ENCODE measurements at regions not wholly inside any gene's neighbourhood (a gene's known extent, or its start where the extent isn't known, plus 50 kb on each side); places are given as distances from the start of the nearest gene placed in this dataset.

DNA sequence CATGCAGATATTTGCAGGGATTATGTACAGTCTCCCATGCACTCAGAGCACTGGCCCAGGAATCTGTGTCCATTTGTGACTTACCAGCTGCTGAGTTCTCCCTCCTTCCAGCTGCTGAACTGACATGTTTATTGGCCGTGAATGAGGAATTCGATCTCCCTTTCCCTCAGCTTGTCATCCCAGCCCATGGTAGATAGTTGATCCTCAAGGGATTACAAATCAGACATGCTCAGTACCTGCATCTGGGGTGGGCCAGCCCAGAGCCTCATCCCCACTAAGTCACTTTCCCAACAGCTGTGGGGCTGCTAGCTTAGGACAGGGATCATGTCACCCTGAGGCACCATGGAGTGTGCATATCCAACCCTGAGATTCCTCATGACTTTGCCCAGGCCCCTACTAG lies 1284.9 kb upstream of the LRRTM1 start:
- no peak overlapping the region for H3K4me3 ChIP-seq
- no peaks in the 10 kb centered on the region for H3K4me1 ChIP-seq
- H3K27me3 ChIP-seq = no peaks in the 10 kb centered on the region
- H3K9me3 ChIP-seq = no peaks in the 10 kb centered on the region
- TF ChIP-seq CTCF (IDR thresholded peaks at IDR 0.05) = no peak
- no peak for TF ChIP-seq POLR2AphosphoS5 (IDR thresholded peaks at IDR 0.05)
- no peak for TF ChIP-seq POLR2A (IDR thresholded peaks at IDR 0.05)
- no peak for DNase-seq (ENCODE audit: low spot score in 2 of 2)
- H3K36me3 ChIP-seq = no peaks in the 10 kb centered on the region
- intact Hi-C loops (cut with DNase I; ENCODE audit: low total_unique reads) = no loop called here
- no peak overlapping the region for H3K27ac ChIP-seq

DNA sequence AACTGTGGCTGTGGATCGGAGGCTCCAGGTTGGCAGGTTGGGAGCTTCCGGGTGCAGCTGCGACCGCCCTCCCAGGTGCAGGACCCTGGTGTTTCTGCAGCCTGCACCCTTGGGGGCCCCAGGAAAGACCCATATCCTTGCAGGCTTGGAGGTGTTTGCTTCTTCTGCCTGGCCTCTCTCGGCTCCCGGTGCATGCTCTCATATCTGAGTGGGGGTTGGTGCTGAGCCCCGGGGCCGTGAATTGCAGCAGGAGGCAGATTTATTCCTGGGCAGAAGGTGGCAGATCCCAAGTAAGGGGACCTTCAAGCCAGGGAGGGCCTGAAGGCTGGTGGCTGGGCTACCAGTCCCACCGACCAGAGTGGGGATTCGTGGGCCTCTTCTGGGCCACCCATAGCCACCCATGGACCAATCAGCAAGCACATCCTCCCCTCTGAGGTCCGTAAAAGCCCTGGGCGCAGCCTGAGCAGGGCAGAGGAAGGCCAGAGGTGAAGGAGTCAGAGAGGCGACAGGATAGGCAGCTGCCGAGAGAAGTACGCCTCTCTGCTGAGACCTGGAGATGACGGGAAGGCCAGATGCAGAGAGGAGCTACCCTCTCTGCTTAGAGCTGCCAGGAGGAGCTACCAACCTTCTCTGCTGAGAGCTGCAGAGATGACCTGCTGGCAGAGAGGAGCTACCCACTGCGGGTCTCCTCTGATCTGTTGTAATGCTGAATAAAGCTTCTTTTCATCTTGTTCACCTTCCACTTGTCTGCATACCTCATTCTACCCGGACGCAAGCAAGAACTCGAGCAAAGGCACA lies 1279.0 kb upstream of the LRRTM1 start:
- no peak for DNase-seq (ENCODE audit: low spot score in 2 of 2)
- TF ChIP-seq CTCF (IDR thresholded peaks at IDR 0.05) (no peak), POLR2A (IDR thresholded peaks at IDR 0.05) (no peak), POLR2AphosphoS5 (IDR thresholded peaks at IDR 0.05) (no peak)

GRCh38 chr2:81576713-81577112 lies 1272.2 kb upstream of the LRRTM1 start:
- no peak for TF ChIP-seq CTCF (IDR thresholded peaks at IDR 0.05)
- TF ChIP-seq POLR2A (IDR thresholded peaks at IDR 0.05) = no peak
- TF ChIP-seq POLR2AphosphoS5 (IDR thresholded peaks at IDR 0.05) = no peak
- H3K36me3 ChIP-seq = no peaks in the 10 kb centered on the region
- no peaks in the 10 kb centered on the region for H3K4me1 ChIP-seq
- H3K9me3 ChIP-seq = no peaks in the 10 kb centered on the region
- no peak for DNase-seq (ENCODE audit: low spot score in 2 of 2)
- H3K27me3 ChIP-seq = no peaks in the 10 kb centered on the region
- H3K27ac ChIP-seq = no peak overlapping the region
- intact Hi-C loops (cut with DNase I; ENCODE audit: low total_unique reads) = no loop called here
- no peak overlapping the region for H3K4me3 ChIP-seq

More for the DNA sequence above, 1279.0 kb upstream of the LRRTM1 start:
- no peaks in the 10 kb centered on the region for H3K27me3 ChIP-seq
- no peaks in the 10 kb centered on the region for H3K9me3 ChIP-seq
- no peak overlapping the region for H3K27ac ChIP-seq
- intact Hi-C loops (cut with DNase I; ENCODE audit: low total_unique reads) = no loop called here
- no peaks in the 10 kb centered on the region for H3K4me1 ChIP-seq
- H3K36me3 ChIP-seq = no peaks in the 10 kb centered on the region
- no peak overlapping the region for H3K4me3 ChIP-seq

GRCh38 chr2:81551040-81551634 lies 1246.6 kb upstream of the LRRTM1 start:
- peaks cover 0 to 6% of the 10 kb centered on the region in 2 donors for H3K9me3 ChIP-seq
- no peaks in the 10 kb centered on the region for H3K27me3 ChIP-seq
- DNase-seq (ENCODE audit: low spot score in 2 of 2) = no peak
- H3K4me3 ChIP-seq = no peak overlapping the region
- H3K36me3 ChIP-seq = no peaks in the 10 kb centered on the region
- no peak overlapping the region for H3K27ac ChIP-seq
- no peaks in the 10 kb centered on the region for H3K4me1 ChIP-seq
- TF ChIP-seq POLR2AphosphoS5 (IDR thresholded peaks at IDR 0.05) = no peak
- no peak for TF ChIP-seq POLR2A (IDR thresholded peaks at IDR 0.05)
- TF ChIP-seq CTCF (IDR thresholded peaks at IDR 0.05) = no peak
- intact Hi-C loops (cut with DNase I; ENCODE audit: low total_unique reads) = no loop called here

GRCh38 chr2:81550277-81550676 lies 1245.7 kb upstream of the LRRTM1 start:
- no peak for DNase-seq (ENCODE audit: low spot score in 2 of 2)
- intact Hi-C loops (cut with DNase I; ENCODE audit: low total_unique reads) = no loop called here
- TF ChIP-seq CTCF (IDR thresholded peaks at IDR 0.05) (no peak), POLR2A (IDR thresholded peaks at IDR 0.05) (no peak), POLR2AphosphoS5 (IDR thresholded peaks at IDR 0.05) (no peak)

More at GRCh38 chr2:81550277-81550676, 1245.7 kb upstream of the LRRTM1 start:
- H3K27me3 ChIP-seq = no peaks in the 10 kb centered on the region
- peaks cover 0 to under 1% of the 10 kb centered on the region in 2 donors for H3K9me3 ChIP-seq
- H3K4me3 ChIP-seq = no peak overlapping the region
- no peaks in the 10 kb centered on the region for H3K4me1 ChIP-seq
- H3K36me3 ChIP-seq = no peaks in the 10 kb centered on the region
- H3K27ac ChIP-seq = no peak overlapping the region

Data from breast epithelium (tissue), 4 donors.